GM19035 (cell line): ENCODE measurements at regions not wholly inside any gene's neighbourhood (a gene's known extent, or its start where the extent isn't known, plus 50 kb on each side); places are given as distances from the start of the nearest gene placed in this dataset.
"Not testable (repeated sequence)": the region's sequence is repeated elsewhere in the genome, so short reads cannot be mapped to it uniquely, and the experiment has no call there.

Source experiments
- ATAC-seq: cut with Tn5 transposase; IDR thresholded peaks from one replicate; pipeline ENCODE4 v1.9.1; 2021; ENCODE audit not compliant: unreplicated experiment

- no peak for ATAC-seq
Observed at GRCh38 chr20:59459586-59459985, 144.8 kb upstream of the PHACTR3 start.

- no peak for ATAC-seq
Observed at GRCh38 chr20:59460352-59460751, 144.0 kb upstream of the PHACTR3 start.

- ATAC-seq, result no peak
Observed at GRCh38 chr20:59461526-59461925, 142.8 kb upstream of the PHACTR3 start.

- ATAC-seq, result no peak
Observed at GRCh38 chr20:59462249-59462648, 142.1 kb upstream of the PHACTR3 start.

GRCh38 chr20:59463541-59463940 lies 140.8 kb upstream of the PHACTR3 start:
- no peak for ATAC-seq

- ATAC-seq, result no peak
Observed at GRCh38 chr20:59466107-59466815, 138.1 kb upstream of the PHACTR3 start.

GRCh38 chr20:59468831-59469230 lies 135.5 kb upstream of the PHACTR3 start:
- no peak for ATAC-seq

- ATAC-seq, result no peak
Observed at GRCh38 chr20:59469267-59470252, 134.8 kb upstream of the PHACTR3 start.

- ATAC-seq, result no peak
Observed at GRCh38 chr20:59470521-59470920, 133.8 kb upstream of the PHACTR3 start.

- ATAC-seq, result no peak
Observed at GRCh38 chr20:59471653-59472421, 132.5 kb upstream of the PHACTR3 start.

GRCh38 chr20:59473742-59474141 lies 130.6 kb upstream of the PHACTR3 start:
- no peak for ATAC-seq

GRCh38 chr20:59481067-59481466 lies 123.3 kb upstream of the PHACTR3 start:
- no peak for ATAC-seq

- ATAC-seq, result no peak
Observed at GRCh38 chr20:59481477-59482018, 122.8 kb upstream of the PHACTR3 start.

- ATAC-seq, result no peak
Observed at GRCh38 chr20:59482351-59483187, 121.8 kb upstream of the PHACTR3 start.

GRCh38 chr20:59483481-59483880 lies 120.9 kb upstream of the PHACTR3 start:
- no peak for ATAC-seq

- ATAC-seq, result no peak
Observed at GRCh38 chr20:59484228-59484627, 120.1 kb upstream of the PHACTR3 start.

- no peak for ATAC-seq
Observed at GRCh38 chr20:59485576-59486454, 118.5 kb upstream of the PHACTR3 start.

- not testable (repeated sequence) for ATAC-seq
Observed at GRCh38 chr20:59488459-59488858, 115.9 kb upstream of the PHACTR3 start.
